ENCODE measurements at regions not wholly inside any gene's neighbourhood (a gene's known extent, or its start where the extent isn't known, plus 50 kb on each side); places are given as distances from the start of the nearest gene placed in this dataset.

- no peak for DNase-seq (ENCODE audit: low read depth in 2 of 2)
- no peaks in the 10 kb centered on the region for H3K9me3 ChIP-seq (ENCODE audit: control insufficient read depth, insufficient read depth, low read depth, low read length)
Measured at GRCh38 chr6:27765028-27765590, 147.1 kb downstream of the OR2B2 start.

GRCh38 chr6:27761391-27761790 is 150.8 kb downstream of the OR2B2 start:
- no peak overlapping the region for H3K4me3 ChIP-seq (replicated peaks in 1 of 4; ENCODE audit: control extremely low read depth in 1 of 4, insufficient read depth in 1 of 4, low read depth in 3 of 4, low read length in 4 of 4)
- no peaks in the 10 kb centered on the region for H4K20me1 ChIP-seq (ENCODE audit: control insufficient read depth, extremely low read depth, insufficient read depth, low read length)
- H2AFZ ChIP-seq (ENCODE audit: low read length): no peak overlapping the region
- H3K9ac ChIP-seq (ENCODE audit: insufficient read depth, low read length): no peak overlapping the region
- no peak overlapping the region for H3K27ac ChIP-seq (ENCODE audit: insufficient read depth, low read length)
- no peaks in the 10 kb centered on the region for H3K36me3 ChIP-seq (ENCODE audit: control insufficient read depth, insufficient read depth, low read length)
- peaks cover 3% of the 10 kb centered on the region for H3K27me3 ChIP-seq (ENCODE audit: control insufficient read depth, insufficient read depth, low read length)
- no peaks in the 10 kb centered on the region for H3K4me1 ChIP-seq (ENCODE audit: control insufficient read depth, extremely low read depth, insufficient read depth, low read length)
- H3K79me2 ChIP-seq (ENCODE audit: control insufficient read depth, insufficient read depth, low read length): no peaks in the 10 kb centered on the region
- H3K9me3 ChIP-seq (ENCODE audit: control insufficient read depth, insufficient read depth, low read depth, low read length): no peaks in the 10 kb centered on the region
- DNase-seq (ENCODE audit: low read depth in 2 of 2): peak in 1 of 2 donors; percentile 12
- TF ChIP-seq EZH2 (IDR thresholded peaks at IDR 0.05; ENCODE audit: low read length, missing control alignments): no peak
- no peak for TF ChIP-seq CTCF (conservative IDR thresholded peaks at IDR 0.05 in 1 of 2, IDR thresholded peaks at IDR 0.05 in 1 of 2; ENCODE audit: low read depth in 1 of 2, low read length in 2 of 2)
- no peak overlapping the region for H3K4me2 ChIP-seq (ENCODE audit: extremely low read depth, insufficient read depth, low read length)

More at GRCh38 chr6:27765028-27765590, 147.1 kb downstream of the OR2B2 start:
- Histone ChIP-seq H3K4me3 (replicated peaks in 1 of 4; ENCODE audit: control extremely low read depth in 1 of 4, insufficient read depth in 1 of 4, low read depth in 3 of 4, low read length in 4 of 4) (no peak overlapping the region), H3K36me3 (ENCODE audit: control insufficient read depth, insufficient read depth, low read length) (no peaks in the 10 kb centered on the region), H3K79me2 (ENCODE audit: control insufficient read depth, insufficient read depth, low read length) (no peaks in the 10 kb centered on the region), H3K4me2 (ENCODE audit: extremely low read depth, insufficient read depth, low read length) (no peak overlapping the region), H3K9ac (ENCODE audit: insufficient read depth, low read length) (no peak overlapping the region), H2AFZ (ENCODE audit: low read length) (no peak overlapping the region), H3K27ac (ENCODE audit: insufficient read depth, low read length) (no peak overlapping the region), H4K20me1 (ENCODE audit: control insufficient read depth, extremely low read depth, insufficient read depth, low read length) (no peaks in the 10 kb centered on the region), H3K27me3 (ENCODE audit: control insufficient read depth, insufficient read depth, low read length) (peaks cover 2% of the 10 kb centered on the region), H3K4me1 (ENCODE audit: control insufficient read depth, extremely low read depth, insufficient read depth, low read length) (no peaks in the 10 kb centered on the region)
- TF ChIP-seq EZH2 (IDR thresholded peaks at IDR 0.05; ENCODE audit: low read length, missing control alignments): no peak
- no peak for TF ChIP-seq CTCF (conservative IDR thresholded peaks at IDR 0.05 in 1 of 2, IDR thresholded peaks at IDR 0.05 in 1 of 2; ENCODE audit: low read depth in 1 of 2, low read length in 2 of 2)

- Histone ChIP-seq H3K27me3 (ENCODE audit: control insufficient read depth, insufficient read depth, low read length) (peaks cover 3% of the 10 kb centered on the region), H3K79me2 (ENCODE audit: control insufficient read depth, insufficient read depth, low read length) (no peaks in the 10 kb centered on the region), H3K9me3 (ENCODE audit: control insufficient read depth, insufficient read depth, low read depth, low read length) (no peaks in the 10 kb centered on the region), H3K36me3 (ENCODE audit: control insufficient read depth, insufficient read depth, low read length) (no peaks in the 10 kb centered on the region), H3K4me1 (ENCODE audit: control insufficient read depth, extremely low read depth, insufficient read depth, low read length) (no peaks in the 10 kb centered on the region), H3K9ac (ENCODE audit: insufficient read depth, low read length) (no peak overlapping the region), H4K20me1 (ENCODE audit: control insufficient read depth, extremely low read depth, insufficient read depth, low read length) (no peaks in the 10 kb centered on the region), H3K4me3 (replicated peaks in 1 of 4; ENCODE audit: control extremely low read depth in 1 of 4, insufficient read depth in 1 of 4, low read depth in 3 of 4, low read length in 4 of 4) (no peak overlapping the region), H3K27ac (ENCODE audit: insufficient read depth, low read length) (no peak overlapping the region), H2AFZ (ENCODE audit: low read length) (no peak overlapping the region), H3K4me2 (ENCODE audit: extremely low read depth, insufficient read depth, low read length) (no peak overlapping the region)
- no peak for TF ChIP-seq EZH2 (IDR thresholded peaks at IDR 0.05; ENCODE audit: low read length, missing control alignments)
- TF ChIP-seq CTCF (conservative IDR thresholded peaks at IDR 0.05 in 1 of 2, IDR thresholded peaks at IDR 0.05 in 1 of 2; ENCODE audit: low read depth in 1 of 2, low read length in 2 of 2): no peak
- no peak for DNase-seq (ENCODE audit: low read depth in 2 of 2)
Measured at GRCh38 chr6:27760464-27760863, 151.7 kb downstream of the OR2B2 start.
